Spleen (tissue), 11 donors: ENCODE measurements at regions not wholly inside any gene's neighbourhood (a gene's known extent, or its start where the extent isn't known, plus 50 kb on each side); places are given as distances from the start of the nearest gene placed in this dataset.

Source experiments
- DNase-seq: peaks from one replicate; pipeline ENCODE4 v3.0.0-alpha.2; 2020
- H3K27ac ChIP-seq, 8 donors: fragments of 200-600 bp; sonication (generic) in 7 of 8; 1 replicate in 4 of 8; 2 replicates in 4 of 8; pipeline versions ENCODE4 v1.5.0 to v1.8.0; 2016 to 2021; ENCODE audit warnings: inconsistent platforms in 4 of 8, mild to moderate bottlenecking in 4 of 8, moderate library complexity in 1 of 8
- H3K27me3 ChIP-seq, 7 donors: fragments of 200-600 bp; sonication (generic) in 6 of 7; replicated peaks in 1 of 7; 1 replicate in 4 of 7; 2 replicates in 3 of 7; pipeline versions ENCODE4 v1.5.0 to v1.8.0; 2016 to 2021; ENCODE audit warnings: inconsistent platforms in 3 of 7, mild to moderate bottlenecking in 1 of 7
- H3K36me3 ChIP-seq, 6 donors: fragments of 200-600 bp; sonication (generic) in 5 of 6; 1 replicate in 4 of 6; 2 replicates in 2 of 6; pipeline versions ENCODE4 v1.5.0 to v1.8.0; 2016 to 2021; ENCODE audit warnings: inconsistent platforms in 2 of 6
- H3K4me1 ChIP-seq, 6 donors: fragments of 200-600 bp; sonication (generic) in 5 of 6; 1 replicate in 3 of 6; 2 replicates in 3 of 6; pipeline versions ENCODE4 v1.5.0 to v1.8.0; 2016 to 2021; ENCODE audit warnings: inconsistent platforms in 3 of 6
- H3K4me3 ChIP-seq, 8 donors: fragments of 200-600 bp; sonication (generic) in 7 of 8; 1 replicate in 4 of 8; 2 replicates in 4 of 8; pipeline versions ENCODE4 v1.5.0 to v1.8.0; 2016 to 2021; ENCODE audit warnings: inconsistent platforms in 4 of 8, mild to moderate bottlenecking in 4 of 8, moderate library complexity in 2 of 8
- H3K9me3 ChIP-seq, 8 donors: fragments of 200-600 bp; sonication (generic) in 7 of 8; 1 replicate in 4 of 8; 2 replicates in 4 of 8; pipeline versions ENCODE4 v1.5.0 to v1.8.0; 2016 to 2021; ENCODE audit warnings: inconsistent platforms in 4 of 8
- CTCF ChIP-seq, 11 experiments: fragments of 200-600 bp in 7 of 11; fragments of 450-650 bp in 4 of 11; sonication (generic) in 4 of 11; IDR thresholded peaks in 8 of 11; conservative IDR thresholded peaks in 3 of 11; 1 replicate in 7 of 11; 2 replicates in 4 of 11; pipeline versions ENCODE4 v1.4.0 to v1.8.0; 2016 to 2021; ENCODE audit warnings: antibody characterized with exemption in 11 of 11, inconsistent platforms in 4 of 11, mild to moderate bottlenecking in 1 of 11
- POLR2A ChIP-seq, 3 donors: fragments of 450-650 bp; IDR thresholded peaks; one replicate each; pipeline ENCODE4 v1.5.1; 2017; ENCODE audit warnings: antibody characterized with exemption in 3 of 3, mild to moderate bottlenecking in 1 of 3
- POLR2AphosphoS5 ChIP-seq, 3 donors: sonication (generic); formaldehyde crosslinking; IDR thresholded peaks; one replicate each; pipeline ENCODE4 v1.5.1; 2017; ENCODE audit warnings: antibody characterized with exemption in 3 of 3
- WGBS, 5 donors: extraction: QIAGEN DNeasy Blood & Tissue Kit in 3 of 5; methylation state at CpG; one replicate each; pipeline versions ENCODE4 v1.1.5 to v1.1.7; 2013 to 2018; 5-methylcytosine and 5-hydroxymethylcytosine counted together
- intact Hi-C: fragments of 100-400 bp; cut with DNase I; formaldehyde crosslinking; loops from one replicate; pipeline ENCODE4 v1.15.0; 2023; ENCODE audit warnings: low total_unique reads
- donor health status: healthy with polysubstance abuse.
- donor health status: DM: no; HTN: no; CAD: no; lungs with moderate emphysema.
- donor health status: DM: no; HTN: no; CAD: no.
- donor health status: Bipolar disorder and iron deficiency.
- donor health status: healthy.
- donor health status: DM: no; HTN: no; CAD: no.
- donor health status: DM: yes; HTN: yes; CAD: no.

- Histone ChIP-seq H3K4me3 (no peak overlapping the region), H3K27ac (no peak overlapping the region), H3K9me3 (peaks cover 0 to 19% (median under 1%) of the 10 kb centered on the region in 8 donors), H3K36me3 (no peaks in the 10 kb centered on the region), H3K27me3 (no peaks in the 10 kb centered on the region), H3K4me1 (peaks cover 0 to 2% (median 0%) of the 10 kb centered on the region in 6 donors)
- no peak for TF ChIP-seq POLR2A (IDR thresholded peaks at IDR 0.05)
- no peak for TF ChIP-seq POLR2AphosphoS5 (IDR thresholded peaks at IDR 0.05)
- no peak for TF ChIP-seq CTCF (IDR thresholded peaks at IDR 0.05 in 8 of 11, conservative IDR thresholded peaks at IDR 0.05 in 3 of 11)
- 43 to 60% (median 57%) methylated on average over 1 of the region's 1 CpG for WGBS, 5 donors
- DNase-seq: no peak
- intact Hi-C loops: no loop called here
These were observed 167.2 kb upstream of the RBBP8 start for GRCh38 chr18:22765896-22766295.

- peaks cover 0 to 28% (median 3%) of the 10 kb centered on the region in 8 donors for H3K9me3 ChIP-seq
- no peak overlapping the region for H3K4me3 ChIP-seq
- TF ChIP-seq CTCF (IDR thresholded peaks at IDR 0.05 in 8 of 11, conservative IDR thresholded peaks at IDR 0.05 in 3 of 11) (no peak), POLR2AphosphoS5 (IDR thresholded peaks at IDR 0.05) (no peak), POLR2A (IDR thresholded peaks at IDR 0.05) (no peak)
- H3K36me3 ChIP-seq: no peaks in the 10 kb centered on the region
- H3K27me3 ChIP-seq: no peaks in the 10 kb centered on the region
- H3K4me1 ChIP-seq: peaks cover 0 to 2% (median 0%) of the 10 kb centered on the region in 6 donors
- no peak overlapping the region for H3K27ac ChIP-seq
- no peak for DNase-seq
- intact Hi-C loops: no loop called here
These were observed 165.5 kb upstream of the RBBP8 start for GRCh38 chr18:22767653-22768052.

GRCh38 chr18:22773944-22774343 is 159.2 kb upstream of the RBBP8 start:
- no peaks in the 10 kb centered on the region for H3K4me1 ChIP-seq
- no peaks in the 10 kb centered on the region for H3K36me3 ChIP-seq
- no peak overlapping the region for H3K4me3 ChIP-seq
- H3K9me3 ChIP-seq: peaks cover 0 to 16% (median 2%) of the 10 kb centered on the region in 8 donors
- DNase-seq: no peak
- no peaks in the 10 kb centered on the region for H3K27me3 ChIP-seq
- no peak for TF ChIP-seq POLR2AphosphoS5 (IDR thresholded peaks at IDR 0.05)
- TF ChIP-seq POLR2A (IDR thresholded peaks at IDR 0.05): no peak
- no peak for TF ChIP-seq CTCF (IDR thresholded peaks at IDR 0.05 in 8 of 11, conservative IDR thresholded peaks at IDR 0.05 in 3 of 11)
- WGBS, 5 donors: 80 to 96% (median 84%) methylated on average over 3 of the region's 3 CpGs
- intact Hi-C loops: no loop called here
- H3K27ac ChIP-seq: no peak overlapping the region

- Histone ChIP-seq H3K36me3 (no peaks in the 10 kb centered on the region), H3K27me3 (peaks cover 0 to 5% (median 0%) of the 10 kb centered on the region in 7 donors), H3K4me1 (no peaks in the 10 kb centered on the region), H3K9me3 (no peaks in the 10 kb centered on the region), H3K27ac (no peak overlapping the region), H3K4me3 (no peak overlapping the region)
- intact Hi-C loops: no loop called here
- TF ChIP-seq POLR2A (IDR thresholded peaks at IDR 0.05) (no peak), CTCF (IDR thresholded peaks at IDR 0.05 in 8 of 11, conservative IDR thresholded peaks at IDR 0.05 in 3 of 11) (no peak), POLR2AphosphoS5 (IDR thresholded peaks at IDR 0.05) (no peak)
- no peak for DNase-seq
- WGBS, 5 donors: 36 to 62% (median 43%) methylated on average over 1 of the region's 1 CpG
These were observed 154.1 kb upstream of the RBBP8 start for GRCh38 chr18:22778996-22779395.
